ENCODE measurements at regions not wholly inside any gene's neighbourhood (a gene's known extent, or its start where the extent isn't known, plus 50 kb on each side); places are given as distances from the start of the nearest gene placed in this dataset.

- no peaks in the 10 kb centered on the region for H3K9me3 ChIP-seq (ENCODE audit: control insufficient read depth, insufficient read depth, low read length)
- H3K4me1 ChIP-seq (ENCODE audit: insufficient read depth, low read length), result no peaks in the 10 kb centered on the region
- H3K36me3 ChIP-seq (ENCODE audit: insufficient read depth, low read length), result no peaks in the 10 kb centered on the region
- H3K9ac ChIP-seq (ENCODE audit: low read depth, low read length), result no peak overlapping the region
Measured at GRCh38 chr12:86860776-86861175, 604.6 kb upstream of the MGAT4C start.

- Histone ChIP-seq H3K9ac (ENCODE audit: low read depth, low read length) (no peak overlapping the region), H3K4me1 (ENCODE audit: insufficient read depth, low read length) (no peaks in the 10 kb centered on the region), H3K36me3 (ENCODE audit: insufficient read depth, low read length) (no peaks in the 10 kb centered on the region), H3K9me3 (ENCODE audit: control insufficient read depth, insufficient read depth, low read length) (no peaks in the 10 kb centered on the region)
Measured at GRCh38 chr12:86852451-86852850, 596.3 kb upstream of the MGAT4C start.

GRCh38 chr12:86838711-86839110 is 582.5 kb upstream of the MGAT4C start:
- Histone ChIP-seq H3K9me3 (ENCODE audit: control insufficient read depth, insufficient read depth, low read length) (no peaks in the 10 kb centered on the region), H3K9ac (ENCODE audit: low read depth, low read length) (peak overlapping the region; percentile 22; the same call in 1 of the 2 replicates), H3K4me1 (ENCODE audit: insufficient read depth, low read length) (peaks cover 31% of the 10 kb centered on the region), H3K36me3 (ENCODE audit: insufficient read depth, low read length) (no peaks in the 10 kb centered on the region)

- H3K9ac ChIP-seq (ENCODE audit: low read depth, low read length), result 0 out of 2 replicates have a peak overlapping the region, but pooled peaks have one; percentile 22
- H3K4me1 ChIP-seq (ENCODE audit: insufficient read depth, low read length), result peaks cover 31% of the 10 kb centered on the region
- H3K36me3 ChIP-seq (ENCODE audit: insufficient read depth, low read length), result no peaks in the 10 kb centered on the region
- no peaks in the 10 kb centered on the region for H3K9me3 ChIP-seq (ENCODE audit: control insufficient read depth, insufficient read depth, low read length)
Measured at GRCh38 chr12:86838260-86838659, 582.1 kb upstream of the MGAT4C start.

- Histone ChIP-seq H3K9me3 (ENCODE audit: control insufficient read depth, insufficient read depth, low read length) (no peaks in the 10 kb centered on the region), H3K4me1 (ENCODE audit: insufficient read depth, low read length) (peaks cover 31% of the 10 kb centered on the region), H3K36me3 (ENCODE audit: insufficient read depth, low read length) (no peaks in the 10 kb centered on the region), H3K9ac (ENCODE audit: low read depth, low read length) (peak overlapping the region; percentile 11; the same call in 1 of the 2 replicates)
Measured at GRCh38 chr12:86837246-86837645, 581.1 kb upstream of the MGAT4C start.

GRCh38 chr12:86834217-86834616 is 578.0 kb upstream of the MGAT4C start:
- H3K36me3 ChIP-seq (ENCODE audit: insufficient read depth, low read length), result no peaks in the 10 kb centered on the region
- no peak overlapping the region for H3K9ac ChIP-seq (ENCODE audit: low read depth, low read length)
- no peaks in the 10 kb centered on the region for H3K9me3 ChIP-seq (ENCODE audit: control insufficient read depth, insufficient read depth, low read length)
- H3K4me1 ChIP-seq (ENCODE audit: insufficient read depth, low read length), result peaks cover 31% of the 10 kb centered on the region

- Histone ChIP-seq H3K36me3 (ENCODE audit: insufficient read depth, low read length) (no peaks in the 10 kb centered on the region), H3K9ac (ENCODE audit: low read depth, low read length) (no peak overlapping the region), H3K9me3 (ENCODE audit: control insufficient read depth, insufficient read depth, low read length) (no peaks in the 10 kb centered on the region), H3K4me1 (ENCODE audit: insufficient read depth, low read length) (no peaks in the 10 kb centered on the region)
Measured at GRCh38 chr12:86827409-86827808, 571.2 kb upstream of the MGAT4C start.

- Histone ChIP-seq H3K9ac (ENCODE audit: low read depth, low read length) (no peak overlapping the region), H3K9me3 (ENCODE audit: control insufficient read depth, insufficient read depth, low read length) (no peaks in the 10 kb centered on the region), H3K36me3 (ENCODE audit: insufficient read depth, low read length) (no peaks in the 10 kb centered on the region), H3K4me1 (ENCODE audit: insufficient read depth, low read length) (no peaks in the 10 kb centered on the region)
Measured at GRCh38 chr12:86826051-86826450, 569.9 kb upstream of the MGAT4C start.

GRCh38 chr12:86801439-86801838 is 545.2 kb upstream of the MGAT4C start:
- H3K9ac ChIP-seq (ENCODE audit: low read depth, low read length), result no peak overlapping the region
- H3K4me1 ChIP-seq (ENCODE audit: insufficient read depth, low read length), result no peaks in the 10 kb centered on the region
- H3K9me3 ChIP-seq (ENCODE audit: control insufficient read depth, insufficient read depth, low read length), result no peaks in the 10 kb centered on the region
- no peaks in the 10 kb centered on the region for H3K36me3 ChIP-seq (ENCODE audit: insufficient read depth, low read length)

GRCh38 chr12:86799616-86800015 is 543.4 kb upstream of the MGAT4C start:
- Histone ChIP-seq H3K36me3 (ENCODE audit: insufficient read depth, low read length) (no peaks in the 10 kb centered on the region), H3K9ac (ENCODE audit: low read depth, low read length) (no peak overlapping the region), H3K9me3 (ENCODE audit: control insufficient read depth, insufficient read depth, low read length) (no peaks in the 10 kb centered on the region), H3K4me1 (ENCODE audit: insufficient read depth, low read length) (no peaks in the 10 kb centered on the region)

- Histone ChIP-seq H3K9me3 (ENCODE audit: control insufficient read depth, insufficient read depth, low read length) (no peaks in the 10 kb centered on the region), H3K4me1 (ENCODE audit: insufficient read depth, low read length) (no peaks in the 10 kb centered on the region), H3K9ac (ENCODE audit: low read depth, low read length) (no peak overlapping the region), H3K36me3 (ENCODE audit: insufficient read depth, low read length) (no peaks in the 10 kb centered on the region)
Measured at GRCh38 chr12:86796550-86796949, 540.4 kb upstream of the MGAT4C start.

GRCh38 chr12:86788661-86789060 is 532.5 kb upstream of the MGAT4C start:
- H3K9ac ChIP-seq (ENCODE audit: low read depth, low read length), result no peak overlapping the region

GRCh38 chr12:86787419-86787818 is 531.2 kb upstream of the MGAT4C start:
- H3K36me3 ChIP-seq (ENCODE audit: insufficient read depth, low read length), result no peaks in the 10 kb centered on the region
- H3K9me3 ChIP-seq (ENCODE audit: control insufficient read depth, insufficient read depth, low read length), result no peaks in the 10 kb centered on the region
- no peak overlapping the region for H3K9ac ChIP-seq (ENCODE audit: low read depth, low read length)
- no peaks in the 10 kb centered on the region for H3K4me1 ChIP-seq (ENCODE audit: insufficient read depth, low read length)

More at GRCh38 chr12:86788661-86789060, 532.5 kb upstream of the MGAT4C start:
- Histone ChIP-seq H3K4me1 (ENCODE audit: insufficient read depth, low read length) (no peaks in the 10 kb centered on the region), H3K36me3 (ENCODE audit: insufficient read depth, low read length) (no peaks in the 10 kb centered on the region), H3K9me3 (ENCODE audit: control insufficient read depth, insufficient read depth, low read length) (no peaks in the 10 kb centered on the region)

GRCh38 chr12:86777325-86777724 is 521.1 kb upstream of the MGAT4C start:
- peaks cover 18% of the 10 kb centered on the region; the same call in 1 of the 2 replicates for H3K4me1 ChIP-seq (ENCODE audit: insufficient read depth, low read length)
- H3K36me3 ChIP-seq (ENCODE audit: insufficient read depth, low read length), result no peaks in the 10 kb centered on the region
- no peak overlapping the region for H3K9ac ChIP-seq (ENCODE audit: low read depth, low read length)
- no peaks in the 10 kb centered on the region for H3K9me3 ChIP-seq (ENCODE audit: control insufficient read depth, insufficient read depth, low read length)

- Histone ChIP-seq H3K36me3 (ENCODE audit: insufficient read depth, low read length) (no peaks in the 10 kb centered on the region), H3K4me1 (ENCODE audit: insufficient read depth, low read length) (peaks cover 18% of the 10 kb centered on the region; the same call in 1 of the 2 replicates)
Measured at GRCh38 chr12:86774841-86775388, 518.7 kb upstream of the MGAT4C start.

More at GRCh38 chr12:86774841-86775388, 518.7 kb upstream of the MGAT4C start:
- Histone ChIP-seq H3K9me3 (ENCODE audit: control insufficient read depth, insufficient read depth, low read length) (no peaks in the 10 kb centered on the region), H3K9ac (ENCODE audit: low read depth, low read length) (no peak overlapping the region)

Measured in ES-I3 (cell line).